GM18502 (cell line): ENCODE measurements at regions not wholly inside any gene's neighbourhood (a gene's known extent, or its start where the extent isn't known, plus 50 kb on each side); places are given as distances from the start of the nearest gene placed in this dataset.
"Not testable (repeated sequence)": the region's sequence is repeated elsewhere in the genome, so short reads cannot be mapped to it uniquely, and the experiment has no call there.

Source experiments
- ATAC-seq: cut with Tn5 transposase; IDR thresholded peaks from one replicate; pipeline ENCODE4 v1.9.1; 2021; ENCODE audit warnings: mild to moderate bottlenecking; ENCODE audit not compliant: unreplicated experiment, poor library complexity

DNA sequence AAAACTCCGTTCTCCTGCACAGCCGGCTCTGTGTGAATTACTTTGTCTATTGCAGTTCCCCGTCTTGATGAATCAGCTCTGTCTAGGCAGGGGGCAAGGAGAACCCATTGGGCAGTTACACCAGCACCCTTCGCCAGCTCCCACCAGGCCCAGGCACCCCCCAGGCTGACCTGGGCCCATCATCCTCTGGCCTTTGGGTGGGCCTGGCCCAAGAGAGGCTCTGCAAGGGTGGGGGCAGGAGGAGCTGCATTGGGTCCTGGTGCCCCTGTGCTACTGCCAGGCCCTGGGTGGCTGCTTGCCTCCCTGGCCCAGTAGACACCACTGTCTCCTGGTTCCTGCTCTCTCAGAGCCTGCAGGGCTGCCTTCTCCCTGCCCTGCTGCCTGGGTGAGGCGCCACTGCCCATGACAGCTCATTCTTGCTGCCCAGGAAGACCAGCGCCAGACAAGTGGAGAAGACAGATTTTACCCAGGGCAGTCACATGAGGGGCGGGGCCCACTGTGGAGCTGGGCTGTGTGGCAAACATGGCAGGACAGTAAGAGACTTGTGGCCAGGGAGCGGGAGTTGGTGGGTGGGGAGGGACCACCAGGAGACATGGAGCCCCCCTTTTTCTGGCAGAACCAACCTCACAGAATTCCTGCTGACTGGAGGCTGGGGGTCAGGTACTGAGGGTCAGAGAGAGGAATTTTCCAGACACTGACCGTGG is 67.2 kb downstream of the MRPL36 start:
- no peak for ATAC-seq

DNA sequence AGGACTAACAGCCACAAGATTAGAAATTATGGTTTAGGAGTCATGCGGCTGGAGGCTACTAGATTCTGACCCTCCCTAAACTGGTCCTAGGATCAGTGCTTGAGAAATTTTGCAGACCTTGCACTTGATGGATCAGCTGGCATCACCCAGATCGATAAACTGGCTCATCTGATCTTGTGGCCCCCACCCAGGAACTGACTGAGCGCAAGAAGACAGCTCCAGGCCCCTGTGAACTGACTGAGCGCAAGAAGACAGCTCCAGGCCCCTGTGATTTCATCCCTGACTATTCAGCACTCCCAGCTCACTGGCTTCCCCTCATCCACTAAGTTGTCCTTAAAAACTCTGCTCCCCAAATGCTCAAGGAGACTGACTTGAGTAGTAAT is 67.8 kb downstream of the MRPL36 start:
- ATAC-seq = not testable (repeated sequence)

DNA sequence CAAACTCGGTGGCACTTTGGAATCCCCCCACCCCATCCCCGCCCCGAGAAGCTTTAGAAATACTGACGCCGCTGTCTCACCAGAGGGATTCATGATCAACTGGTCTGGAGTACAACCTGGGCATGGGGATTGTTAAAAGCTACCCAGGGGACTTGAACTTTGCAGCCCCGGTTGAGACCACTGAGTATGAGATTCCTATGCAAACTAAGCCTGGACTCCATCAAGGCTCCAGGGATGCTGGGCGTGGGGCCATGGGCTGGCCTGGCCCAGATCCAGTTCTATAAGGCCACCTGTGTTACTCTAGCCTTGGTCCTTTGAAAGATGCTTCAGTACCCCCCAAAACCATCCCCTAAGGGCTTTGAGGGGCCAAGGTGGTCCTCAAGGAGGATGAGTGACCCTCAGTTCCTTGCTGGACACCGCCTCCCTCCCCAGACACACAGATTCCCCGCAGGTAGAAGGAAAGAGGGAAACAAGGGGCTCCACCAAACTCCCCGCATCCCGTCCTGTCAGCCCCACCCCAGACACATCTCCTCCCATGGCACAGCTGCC is 68.5 kb downstream of the MRPL36 start:
- no peak for ATAC-seq

DNA sequence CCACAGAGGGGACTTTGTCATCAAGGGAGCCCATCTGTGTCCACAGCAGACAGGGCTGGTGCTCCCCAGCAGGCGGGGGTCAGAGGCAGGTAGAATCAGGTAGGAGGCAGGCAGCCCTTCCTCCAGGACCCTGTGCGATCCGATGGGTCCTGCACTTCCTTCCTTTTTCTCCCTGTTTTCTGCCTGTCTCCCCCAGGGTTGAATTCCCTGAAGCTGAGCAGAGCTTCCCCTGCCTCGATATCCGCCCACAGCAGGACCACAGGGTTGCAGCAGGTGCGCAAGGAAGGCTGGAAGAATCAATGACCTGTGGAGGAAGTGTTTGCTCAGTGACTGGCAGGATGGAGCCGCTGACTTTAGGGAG is 69.2 kb downstream of the MRPL36 start:
- no peak for ATAC-seq

DNA sequence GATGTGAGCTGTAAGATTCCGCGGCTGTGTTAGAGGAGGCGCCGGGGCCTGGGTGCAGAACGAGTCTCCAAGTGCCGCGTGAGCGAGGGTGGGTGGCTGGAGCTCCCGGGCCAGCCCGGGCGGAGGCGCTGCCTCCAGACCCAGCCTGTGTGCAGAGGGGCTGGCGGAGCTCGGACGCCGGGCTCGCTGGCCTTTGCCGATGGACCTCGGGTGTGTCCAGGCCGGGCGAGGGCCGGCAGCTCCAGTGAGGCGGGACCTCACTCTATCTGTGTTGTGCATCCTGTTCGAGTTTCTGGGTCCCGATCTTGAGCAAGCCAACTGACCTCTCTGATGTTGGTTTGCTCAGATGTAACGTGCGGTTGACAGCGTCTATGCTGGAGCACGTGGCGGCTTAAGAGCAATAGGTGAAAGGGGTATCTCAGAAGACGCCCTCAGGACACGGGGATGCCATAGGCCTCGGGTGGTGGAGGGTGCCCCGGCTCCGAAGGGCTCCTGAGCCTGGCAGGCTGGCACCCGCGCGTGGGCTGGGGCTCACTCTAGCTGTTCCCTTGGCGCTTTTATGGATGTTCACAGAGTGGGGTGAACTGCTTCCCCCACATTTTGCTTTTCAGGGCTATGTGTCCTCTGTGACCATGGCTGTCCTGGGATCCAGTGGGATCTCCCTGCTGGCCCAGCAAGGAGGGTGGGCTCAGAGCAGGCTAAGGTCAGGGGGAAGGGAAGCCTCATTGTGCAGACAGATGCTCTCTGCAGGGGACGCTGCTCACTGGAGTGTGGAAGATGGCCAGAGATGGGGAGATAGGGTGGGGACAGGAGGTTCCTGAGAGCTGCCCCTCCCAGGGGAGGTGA is 69.8 kb downstream of the MRPL36 start:
- ATAC-seq = no peak

DNA sequence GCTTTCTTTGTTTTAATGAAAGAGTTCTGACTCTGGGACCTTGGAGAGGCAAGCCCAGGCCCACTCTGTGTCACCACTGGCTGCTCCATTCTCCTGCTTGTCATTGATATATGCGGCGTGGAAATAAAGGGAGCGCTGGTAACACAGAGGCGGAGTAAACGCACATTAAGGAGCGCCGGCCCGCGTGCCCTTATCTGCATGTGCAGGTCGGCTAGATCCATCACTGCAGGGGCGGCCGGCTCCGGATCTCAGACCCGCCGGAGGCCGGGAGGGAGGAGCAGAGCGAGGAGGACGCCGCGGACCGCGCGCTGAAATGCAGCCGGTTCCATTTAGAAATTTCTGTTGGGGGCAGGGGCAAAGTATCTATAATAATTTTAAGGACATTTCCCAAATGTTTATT is 70.8 kb downstream of the MRPL36 start:
- no peak for ATAC-seq

DNA sequence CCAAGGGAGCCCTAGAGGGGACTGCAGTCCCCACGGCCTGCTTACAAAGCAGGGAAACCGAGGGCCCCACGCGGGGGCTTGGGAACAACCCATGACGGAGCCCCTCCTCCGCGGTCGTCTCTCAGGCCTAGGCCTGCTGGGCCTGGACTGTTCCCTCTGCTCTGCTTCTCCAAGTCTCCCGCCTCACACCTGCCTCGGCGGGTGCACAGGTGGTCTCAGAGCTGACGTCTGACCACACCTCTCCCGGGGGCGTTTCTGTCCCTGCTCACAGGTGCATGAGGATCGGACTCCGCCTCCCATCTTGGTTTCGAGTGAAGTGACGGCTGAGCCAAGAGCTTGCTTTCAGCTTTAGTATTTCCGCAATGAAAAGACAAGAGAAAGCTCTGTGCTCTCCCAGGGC is 72.1 kb downstream of the MRPL36 start:
- ATAC-seq = no peak

DNA sequence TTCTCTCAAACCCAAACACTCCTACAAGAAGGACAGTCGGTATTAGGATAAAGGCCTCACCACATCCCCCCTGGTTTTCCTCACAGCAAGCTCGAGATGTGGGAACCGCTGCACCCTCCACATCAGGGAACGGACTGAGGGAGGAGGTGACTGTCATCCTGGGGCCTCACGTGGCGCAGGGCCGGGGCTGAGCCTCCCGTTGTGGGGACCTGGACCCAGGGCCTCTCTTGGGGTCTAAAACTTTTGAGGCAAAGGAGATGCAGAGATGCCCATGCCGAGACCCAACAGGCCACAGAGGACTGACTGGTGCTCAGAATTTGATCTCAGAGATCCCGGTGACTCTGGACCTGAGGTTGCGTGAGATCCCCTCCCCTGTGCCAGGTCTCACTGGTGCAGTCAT is 72.7 kb downstream of the MRPL36 start:
- ATAC-seq = no peak

DNA sequence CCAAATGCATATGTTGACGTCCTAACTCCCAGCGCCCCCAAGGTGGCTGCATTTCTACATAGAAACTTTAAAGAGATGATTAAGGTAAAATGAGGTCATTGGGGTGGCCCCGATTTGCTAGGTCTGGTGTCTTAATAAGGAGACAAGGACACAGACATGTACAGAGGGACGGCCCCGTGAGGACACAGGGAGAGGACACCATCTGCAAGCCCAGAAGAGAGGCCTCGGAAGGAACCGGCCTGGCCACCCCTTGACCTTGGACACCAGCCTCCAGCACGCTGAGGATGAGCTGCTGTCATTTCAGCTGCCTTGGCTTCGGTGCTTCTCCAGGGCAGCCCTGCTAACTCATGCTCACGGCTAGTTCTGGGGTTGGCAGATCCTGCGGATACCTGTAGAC is 73.2 kb downstream of the MRPL36 start:
- ATAC-seq = no peak

DNA sequence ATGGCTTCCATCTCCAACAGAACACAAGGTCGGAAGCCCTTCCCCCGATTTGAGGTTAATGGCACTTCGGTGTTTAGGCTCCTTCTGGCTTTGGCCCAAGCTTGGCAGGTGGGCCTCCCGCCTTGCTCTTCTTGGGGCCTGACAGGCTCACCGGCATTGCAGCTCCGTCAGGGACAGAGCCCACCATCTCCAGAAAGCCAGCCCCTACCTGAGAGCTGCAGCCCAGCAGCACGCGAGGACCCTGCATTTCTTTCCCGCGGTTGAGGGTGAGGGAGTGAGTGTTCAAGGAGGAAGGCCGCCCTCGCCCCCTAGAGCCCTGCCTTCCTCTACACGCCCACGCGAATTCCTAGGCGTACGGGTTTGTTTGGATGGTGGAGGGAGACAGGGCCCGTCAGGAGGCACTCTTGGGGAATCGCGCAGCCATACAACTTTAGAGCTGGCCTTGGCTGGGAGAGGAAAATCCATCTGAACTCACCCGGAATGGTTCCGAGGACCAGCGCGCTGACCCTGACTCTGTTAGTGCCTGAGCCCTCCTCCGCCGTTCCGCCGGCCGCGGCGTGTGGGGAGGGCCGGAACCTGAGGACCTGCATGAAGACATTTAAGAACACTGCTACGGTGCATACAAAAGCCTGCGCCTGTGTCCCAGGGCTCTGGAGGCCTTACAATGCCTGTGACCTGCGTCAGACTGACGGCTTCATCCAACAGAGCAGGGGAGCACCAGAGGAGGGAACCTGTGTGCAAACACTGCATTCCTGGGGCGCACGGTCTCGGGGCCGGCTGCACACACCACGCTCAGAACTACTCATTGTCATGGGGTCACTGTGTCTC is 73.8 kb downstream of the MRPL36 start:
- no peak for ATAC-seq

DNA sequence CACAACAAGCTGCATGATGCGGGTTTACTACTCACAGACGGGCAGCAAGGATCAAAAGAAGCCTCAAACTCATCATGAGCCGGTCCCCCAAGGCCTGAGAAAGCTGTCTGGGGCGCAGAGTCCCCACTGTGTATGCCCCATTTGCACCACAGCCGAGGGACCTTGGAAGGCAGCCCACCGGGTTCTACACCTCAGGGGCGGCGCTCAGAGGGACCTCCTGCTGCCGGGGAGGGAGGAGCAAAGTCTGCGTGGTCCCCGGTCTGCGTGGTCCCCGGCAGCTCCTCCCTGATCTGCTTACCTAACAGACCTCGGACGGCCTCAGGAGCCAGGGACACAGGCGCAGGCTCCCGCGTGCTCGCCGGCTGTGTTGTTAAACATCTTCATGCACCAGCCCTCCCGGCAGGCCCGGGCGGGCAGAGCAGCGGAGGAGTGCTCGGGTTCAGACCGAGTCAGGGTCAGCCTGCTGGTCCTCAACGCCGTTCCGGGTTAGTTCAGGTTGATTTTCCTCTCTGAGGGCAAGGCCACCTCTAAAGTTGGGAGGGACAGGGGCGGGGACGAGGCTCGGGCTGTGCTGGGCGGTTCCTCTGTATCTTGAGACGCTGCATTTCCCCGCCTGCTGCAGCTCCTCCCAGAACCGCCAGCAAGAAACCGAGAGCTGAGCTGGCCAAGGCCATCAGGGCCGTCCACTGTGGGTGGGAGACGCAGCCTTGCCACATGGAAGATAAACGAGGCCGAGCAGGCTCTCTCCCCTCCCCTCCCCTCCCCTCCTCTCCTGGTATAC is 74.6 kb downstream of the MRPL36 start:
- ATAC-seq = no peak

DNA sequence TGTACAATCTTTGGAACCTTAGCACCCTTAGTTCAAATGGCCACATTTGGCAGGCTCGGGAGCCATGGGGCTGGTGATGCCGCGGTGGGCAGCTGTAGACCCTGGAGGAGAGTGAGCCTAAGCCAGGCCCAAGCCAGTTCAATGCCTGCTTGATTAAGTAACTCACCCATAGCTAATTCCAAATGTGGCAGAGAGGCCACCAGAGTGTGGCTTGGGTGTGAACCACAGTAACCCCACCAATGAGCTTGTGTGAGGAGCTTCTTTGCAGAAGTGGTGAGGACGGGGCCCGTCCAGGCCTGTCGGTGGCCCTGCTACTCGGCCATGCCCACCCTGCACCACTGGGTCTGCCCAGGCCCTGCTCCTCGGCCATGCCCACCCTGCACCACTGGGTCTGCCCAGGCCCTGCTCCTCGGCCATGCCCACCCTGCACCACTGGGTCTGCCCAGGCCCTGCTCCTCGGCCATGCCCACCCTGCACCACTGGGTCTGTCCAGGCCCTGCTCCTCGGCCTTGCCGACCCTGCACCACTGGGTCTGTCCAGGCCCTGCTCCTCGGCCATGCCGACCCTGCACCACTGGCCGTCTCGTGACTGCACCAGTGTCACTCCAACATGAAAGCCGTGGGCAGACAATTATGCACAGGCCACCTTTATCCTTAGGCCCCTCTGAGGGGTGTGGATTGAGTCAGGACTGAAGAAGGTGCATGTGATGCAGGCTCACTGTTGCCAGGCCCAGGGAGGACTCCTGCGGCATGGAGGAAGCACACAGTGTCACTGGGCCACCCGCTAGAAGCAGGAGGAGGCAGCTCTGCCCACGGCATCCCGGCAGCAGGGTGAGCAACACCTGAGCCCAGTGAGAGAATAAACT is 75.4 kb downstream of the MRPL36 start:
- ATAC-seq = no peak

DNA sequence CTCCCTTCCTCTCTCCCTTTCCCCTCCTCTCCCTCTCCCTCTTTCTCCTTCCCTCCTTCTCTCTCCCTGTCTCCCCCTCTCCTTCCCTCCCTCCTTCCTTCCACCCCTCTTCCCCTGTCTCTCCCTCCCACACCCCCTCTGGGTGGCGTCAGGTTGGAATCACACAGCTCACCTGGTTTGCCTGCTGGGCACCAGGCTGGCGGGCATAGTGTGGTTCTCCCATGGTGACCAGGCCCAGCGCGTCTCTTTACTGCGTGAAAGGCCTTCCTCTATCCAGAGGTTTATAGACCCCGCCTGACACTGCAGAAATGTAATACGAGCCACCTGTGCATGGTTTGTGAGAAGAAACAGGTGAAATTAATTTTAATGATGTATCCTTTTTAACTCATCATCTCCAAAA is 76.2 kb downstream of the MRPL36 start:
- ATAC-seq = no peak

DNA sequence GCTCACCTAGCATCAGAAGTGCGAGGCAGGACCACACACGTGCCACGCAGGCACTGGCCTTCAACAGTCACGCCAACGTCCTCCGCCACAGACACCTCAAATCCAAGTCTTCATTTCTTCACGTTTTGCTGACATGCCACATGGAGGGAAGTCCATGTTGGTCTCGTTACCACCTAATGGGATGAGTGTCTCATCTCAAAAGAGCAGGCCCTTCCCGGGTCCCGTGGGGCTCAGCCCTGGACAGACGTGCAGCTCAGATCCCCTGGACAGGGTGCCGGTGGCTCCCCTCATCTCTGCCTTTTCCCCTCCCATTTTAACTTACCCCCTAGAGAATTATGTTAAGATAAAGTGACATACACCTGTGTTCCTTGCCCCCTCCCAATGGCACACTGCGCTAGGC is 76.8 kb downstream of the MRPL36 start:
- no peak for ATAC-seq

DNA sequence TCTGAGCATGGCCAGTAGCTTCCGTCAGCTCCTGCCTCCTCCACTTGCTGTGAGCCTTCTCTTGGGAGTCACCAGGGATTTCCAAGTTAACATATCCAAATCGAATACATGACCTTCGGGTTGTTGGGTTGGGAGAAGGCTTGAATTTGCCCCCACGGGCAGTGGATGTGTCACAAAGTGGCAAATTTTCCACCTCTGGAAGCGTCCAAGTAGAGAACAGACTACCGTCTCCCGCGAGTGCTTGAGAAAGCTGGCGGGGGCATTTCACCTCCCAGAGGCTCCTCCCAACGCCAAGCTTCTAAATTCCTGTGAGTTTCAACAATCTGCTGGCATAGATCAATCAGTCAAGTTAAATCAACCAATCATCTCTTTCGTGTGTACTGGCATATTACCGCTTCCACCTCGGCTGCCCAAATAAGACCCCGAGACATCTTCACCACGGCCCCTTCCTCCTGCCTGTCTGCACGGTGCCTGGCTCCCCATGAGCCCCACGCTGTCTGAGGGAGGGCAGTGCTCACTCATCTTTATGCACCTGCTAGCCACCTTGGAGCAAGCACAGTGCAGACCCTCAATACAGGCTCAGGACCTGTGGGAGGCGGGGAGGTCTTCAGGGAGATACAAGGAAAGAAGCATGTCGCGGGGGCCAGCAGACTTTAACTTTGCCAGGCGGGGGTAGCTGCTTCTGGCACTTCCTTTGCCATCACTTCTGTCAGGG is 79.1 kb downstream of the MRPL36 start:
- ATAC-seq = no peak

DNA sequence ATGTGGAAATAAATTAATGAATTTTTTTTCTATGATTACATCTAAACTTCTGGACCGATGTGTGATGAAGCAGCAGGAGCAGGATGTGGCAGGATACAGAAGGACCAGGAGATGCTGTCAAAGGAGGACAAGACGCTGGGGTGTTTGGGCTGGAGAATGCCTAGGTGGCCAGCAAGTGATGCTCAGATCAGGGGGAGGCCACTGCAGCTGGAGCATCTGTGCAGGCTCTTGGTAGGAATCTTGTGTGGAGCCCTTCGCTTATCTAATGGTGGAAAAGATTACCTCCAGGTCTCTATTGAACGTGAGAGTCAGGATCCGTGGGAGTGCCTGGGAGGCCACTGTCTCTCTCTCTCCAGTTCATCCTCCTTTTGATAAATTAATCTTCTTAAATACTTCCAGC is 79.8 kb downstream of the MRPL36 start:
- ATAC-seq = no peak

DNA sequence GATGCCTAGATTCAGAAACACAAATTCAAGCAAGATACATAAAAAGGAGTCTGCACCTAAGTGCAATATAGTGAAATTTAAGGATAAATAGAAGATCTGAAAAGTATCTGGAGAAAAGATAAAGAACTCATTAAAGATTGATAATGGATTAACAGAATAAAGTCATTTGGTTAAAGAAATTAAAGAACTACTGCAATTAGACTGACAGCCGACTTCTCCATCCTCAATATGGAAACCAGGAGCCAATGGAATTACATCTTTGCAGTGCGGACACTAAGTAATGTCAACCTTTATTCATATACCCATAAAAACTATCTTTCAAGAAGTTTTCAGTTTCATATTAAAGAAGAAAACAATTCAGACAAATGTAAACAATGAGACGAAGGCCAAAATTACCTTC is 81.0 kb downstream of the MRPL36 start:
- no peak for ATAC-seq

DNA sequence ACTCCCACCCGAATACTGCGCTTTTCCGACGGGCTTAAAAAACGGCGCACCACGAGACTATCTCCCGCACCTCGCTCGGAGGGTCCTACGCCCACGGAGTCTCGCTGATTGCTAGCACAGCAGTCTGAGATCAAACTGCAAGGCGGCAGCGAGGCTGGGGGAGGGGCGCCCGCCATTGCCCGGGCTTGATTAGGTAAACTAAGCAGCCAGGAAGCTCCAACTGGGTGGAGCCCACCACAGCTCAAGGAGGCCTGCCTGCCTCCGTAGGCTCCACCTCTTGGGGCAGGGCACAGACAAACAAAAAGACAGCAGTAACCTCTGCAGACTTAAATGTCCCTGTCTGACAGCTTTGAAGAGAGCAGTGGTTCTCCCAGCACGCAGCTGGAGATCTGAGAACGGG is 89.5 kb downstream of the MRPL36 start:
- not testable (repeated sequence) for ATAC-seq
